HFF-Myc (cell line): ENCODE measurements at regions not wholly inside any gene's neighbourhood (a gene's known extent, or its start where the extent isn't known, plus 50 kb on each side); places are given as distances from the start of the nearest gene placed in this dataset.

ENCODE experiments used
- DNase-seq: peaks from one replicate; pipeline ENCODE4 v3.0.0-alpha.2; 2011; ENCODE audit warnings: low read depth; ENCODE audit errors: extremely low read depth
- H3K4me3 ChIP-seq: replicated peaks from 2 replicates; pipeline ENCODE4 v1.5.1; 2011; ENCODE audit warnings: low read depth, mild to moderate bottlenecking, control low read depth, low read length
- TF ChIP-seq, protein P1 (sequence below): IDR thresholded peaks from 2 replicates; pipeline ENCODE4 v1.5.1; 2012; ENCODE audit warnings: mild to moderate bottlenecking, low read depth, low read length, control low read depth; ENCODE audit errors: missing control alignments

DNA sequence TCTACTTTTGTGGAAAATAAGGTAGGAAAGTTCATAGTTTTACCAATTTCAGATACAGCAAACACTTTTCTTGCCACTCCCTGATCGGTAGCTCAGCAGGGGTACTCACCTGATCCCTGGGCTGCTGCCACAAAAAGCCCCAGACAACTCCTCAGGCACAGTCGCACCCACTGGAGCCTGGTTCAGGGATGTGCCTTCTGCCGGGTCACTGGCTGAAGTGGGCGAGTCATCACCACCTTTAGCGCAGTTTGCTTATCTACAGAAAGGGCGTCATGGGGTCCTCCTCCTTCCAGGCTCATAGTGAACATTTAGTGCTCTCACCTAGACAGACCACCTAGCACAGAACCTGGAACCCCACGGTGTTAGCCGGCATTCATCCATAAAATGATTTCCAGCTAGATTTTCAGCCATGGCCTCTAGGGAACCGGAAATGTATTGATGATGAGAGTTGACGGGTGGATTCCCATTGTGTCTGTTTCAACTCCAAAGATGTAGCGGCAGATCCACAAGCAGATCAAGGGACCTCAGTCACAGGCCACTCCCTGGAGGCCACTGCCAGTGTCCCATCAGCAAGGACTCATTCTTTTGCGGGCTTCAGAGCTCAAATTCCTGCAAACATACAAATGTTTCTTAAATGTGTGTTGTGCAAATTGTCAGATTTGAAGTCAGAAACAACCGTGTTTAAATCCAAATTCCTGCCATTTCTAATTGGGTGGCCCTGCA, 408.4 kb upstream of the SALL3 start:
- DNase-seq, result no peak
- no peak overlapping the region for H3K4me3 ChIP-seq
- TF ChIP-seq, protein P1, sequence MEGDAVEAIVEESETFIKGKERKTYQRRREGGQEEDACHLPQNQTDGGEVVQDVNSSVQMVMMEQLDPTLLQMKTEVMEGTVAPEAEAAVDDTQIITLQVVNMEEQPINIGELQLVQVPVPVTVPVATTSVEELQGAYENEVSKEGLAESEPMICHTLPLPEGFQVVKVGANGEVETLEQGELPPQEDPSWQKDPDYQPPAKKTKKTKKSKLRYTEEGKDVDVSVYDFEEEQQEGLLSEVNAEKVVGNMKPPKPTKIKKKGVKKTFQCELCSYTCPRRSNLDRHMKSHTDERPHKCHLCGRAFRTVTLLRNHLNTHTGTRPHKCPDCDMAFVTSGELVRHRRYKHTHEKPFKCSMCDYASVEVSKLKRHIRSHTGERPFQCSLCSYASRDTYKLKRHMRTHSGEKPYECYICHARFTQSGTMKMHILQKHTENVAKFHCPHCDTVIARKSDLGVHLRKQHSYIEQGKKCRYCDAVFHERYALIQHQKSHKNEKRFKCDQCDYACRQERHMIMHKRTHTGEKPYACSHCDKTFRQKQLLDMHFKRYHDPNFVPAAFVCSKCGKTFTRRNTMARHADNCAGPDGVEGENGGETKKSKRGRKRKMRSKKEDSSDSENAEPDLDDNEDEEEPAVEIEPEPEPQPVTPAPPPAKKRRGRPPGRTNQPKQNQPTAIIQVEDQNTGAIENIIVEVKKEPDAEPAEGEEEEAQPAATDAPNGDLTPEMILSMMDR, result no peak

DNA sequence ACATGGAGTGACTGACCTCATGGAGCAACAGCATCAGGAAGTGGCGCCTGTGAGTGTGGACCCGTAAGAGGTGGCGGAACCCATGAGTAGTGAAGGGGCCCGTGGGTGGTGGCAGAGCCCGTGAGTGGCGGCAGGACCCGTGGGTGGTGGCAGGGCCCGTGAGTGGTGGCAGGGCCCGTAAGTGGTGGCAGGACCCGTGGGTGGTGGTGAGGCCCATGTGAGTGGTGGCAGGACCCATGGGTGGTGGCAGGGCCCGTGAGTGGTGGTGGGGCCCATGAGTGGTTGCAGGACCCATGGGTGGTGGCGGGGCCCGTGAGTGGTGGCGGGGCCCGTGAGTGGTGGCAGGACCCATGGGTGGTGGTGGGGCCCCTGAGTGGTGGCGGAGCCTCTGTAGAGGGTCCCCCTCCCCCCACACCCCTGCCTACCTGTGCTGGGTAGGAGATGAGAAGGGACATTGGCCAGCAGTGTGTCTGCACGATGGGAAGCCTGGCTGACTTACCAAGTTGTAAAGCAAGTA, 407.7 kb upstream of the SALL3 start:
- no peak for DNase-seq
- TF ChIP-seq, protein P1, result no peak
- no peak overlapping the region for H3K4me3 ChIP-seq

DNA sequence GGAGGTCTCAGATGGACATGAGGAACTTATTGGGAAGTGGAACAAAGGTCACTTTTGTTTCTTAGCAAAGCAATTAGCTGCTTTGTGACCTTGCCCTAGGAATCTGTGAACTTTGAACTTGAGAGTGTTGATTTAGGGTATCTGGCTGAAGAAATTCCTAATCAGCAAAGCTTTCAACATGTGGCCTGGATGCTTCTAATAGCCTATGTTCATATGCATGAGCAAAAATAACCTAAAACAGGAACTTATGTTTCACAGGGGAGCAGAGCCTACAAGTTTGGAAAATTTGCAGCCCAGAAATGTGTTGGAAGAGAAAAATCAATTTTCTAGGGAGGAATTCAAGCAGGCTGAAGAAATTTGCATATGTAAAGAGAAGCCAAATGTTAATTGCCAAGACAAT, 405.8 kb upstream of the SALL3 start:
- H3K4me3 ChIP-seq, result no peak overlapping the region
- no peak for DNase-seq
- TF ChIP-seq, protein P1, result no peak

DNA sequence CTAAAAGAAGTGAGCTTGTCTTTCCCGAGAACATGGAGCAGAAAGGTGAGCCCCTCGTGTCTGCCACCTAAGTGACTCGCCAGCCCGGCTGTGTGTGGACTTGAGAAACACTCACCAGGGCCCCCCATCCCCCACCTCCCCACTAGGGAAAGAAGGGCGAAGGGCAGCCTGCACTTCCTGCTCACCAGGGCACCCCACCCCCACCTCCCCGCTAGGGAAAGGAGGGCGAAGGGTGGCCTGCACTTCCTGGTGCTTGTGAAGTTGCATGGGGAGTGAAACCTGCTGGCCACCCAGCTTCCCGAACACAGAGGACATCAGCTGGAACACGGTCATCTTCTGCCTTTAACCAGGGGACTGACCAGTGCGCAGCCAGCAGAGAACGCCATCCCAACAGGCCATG, 402.7 kb upstream of the SALL3 start:
- no peak for DNase-seq
- H3K4me3 ChIP-seq, result no peak overlapping the region
- TF ChIP-seq, protein P1, result no peak

GRCh38 chr18:78579449-78579848, 400.2 kb upstream of the SALL3 start:
- no peak overlapping the region for H3K4me3 ChIP-seq
- DNase-seq, result no peak
- TF ChIP-seq, protein P1, result no peak

- TF ChIP-seq, protein P1, result no peak
- no peak overlapping the region for H3K4me3 ChIP-seq
- DNase-seq, result no peak
These were observed 399.6 kb upstream of the SALL3 start for GRCh38 chr18:78579854-78580577.
